ENCODE measurements at regions not wholly inside any gene's neighbourhood (a gene's known extent, or its start where the extent isn't known, plus 50 kb on each side); places are given as distances from the start of the nearest gene placed in this dataset.
"Not testable (repeated sequence)": the region's sequence is repeated elsewhere in the genome, so short reads cannot be mapped to it uniquely, and the experiment has no call there.

- DNase-seq, result no peak
Observed at GRCh38 chr5:116746668-116747067, 172.0 kb upstream of the SEMA6A start.

DNA sequence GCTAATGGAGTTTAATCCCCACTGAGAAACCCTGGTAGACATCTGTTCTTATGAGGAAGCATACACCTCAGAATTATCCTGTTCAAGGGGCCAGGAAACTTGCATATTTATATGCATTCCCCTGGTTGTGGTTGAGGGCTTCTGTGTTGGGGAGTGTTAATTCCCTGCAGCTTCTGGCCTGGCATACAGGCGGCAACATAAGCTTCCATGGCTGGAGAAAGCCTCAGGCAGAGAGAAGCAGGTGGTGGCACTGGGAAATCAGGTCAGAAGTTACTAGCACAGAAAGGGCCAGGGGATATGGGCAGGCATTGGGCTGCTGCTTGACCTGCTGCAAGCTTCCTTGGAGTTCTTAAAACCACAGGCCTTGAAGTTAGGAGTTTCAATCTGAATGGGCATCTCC lies 166.1 kb upstream of the SEMA6A start:
- no peak for DNase-seq

- DNase-seq, result no peak
Observed at GRCh38 chr5:116739571-116739970, 164.9 kb upstream of the SEMA6A start.

GRCh38 chr5:116738615-116739261 lies 164.1 kb upstream of the SEMA6A start:
- DNase-seq, result no peak

DNA sequence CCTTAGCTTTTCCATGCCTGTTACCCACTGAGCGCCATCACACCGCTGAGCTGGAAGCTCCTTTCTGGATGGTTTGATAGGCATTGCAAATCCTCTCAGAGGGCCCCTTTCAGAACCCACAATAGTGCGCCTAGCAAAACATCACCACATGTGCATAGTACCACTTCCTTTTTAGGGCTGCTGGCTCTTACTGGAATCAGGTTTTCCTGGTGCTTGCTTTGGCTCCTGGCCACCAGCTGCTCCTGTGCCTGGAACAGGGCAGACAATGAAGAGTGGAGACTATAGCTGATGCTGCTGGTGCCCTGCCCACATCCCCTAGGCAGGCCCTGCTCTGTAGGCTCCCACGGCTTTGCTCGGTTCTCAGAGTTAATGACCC lies 163.6 kb upstream of the SEMA6A start:
- DNase-seq, result no peak

DNA sequence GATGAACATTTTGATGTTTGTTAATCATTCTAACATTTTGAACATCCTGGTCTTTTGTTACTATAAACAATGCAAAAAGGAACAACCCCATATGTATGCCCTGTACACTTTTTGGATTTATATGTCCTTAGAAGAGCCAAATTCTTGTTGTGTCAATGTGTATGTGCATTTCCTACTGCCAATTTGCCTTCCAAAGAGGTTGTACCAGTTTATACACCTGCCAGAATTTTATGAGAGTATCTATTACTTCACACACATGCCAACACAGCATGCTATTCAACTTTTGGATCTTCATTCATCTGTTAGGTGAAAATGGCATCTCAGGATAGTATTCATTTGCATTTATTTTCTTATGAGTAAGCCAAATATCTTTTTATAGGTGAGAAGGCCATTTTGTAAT lies 162.0 kb upstream of the SEMA6A start:
- DNase-seq, result no peak

DNA sequence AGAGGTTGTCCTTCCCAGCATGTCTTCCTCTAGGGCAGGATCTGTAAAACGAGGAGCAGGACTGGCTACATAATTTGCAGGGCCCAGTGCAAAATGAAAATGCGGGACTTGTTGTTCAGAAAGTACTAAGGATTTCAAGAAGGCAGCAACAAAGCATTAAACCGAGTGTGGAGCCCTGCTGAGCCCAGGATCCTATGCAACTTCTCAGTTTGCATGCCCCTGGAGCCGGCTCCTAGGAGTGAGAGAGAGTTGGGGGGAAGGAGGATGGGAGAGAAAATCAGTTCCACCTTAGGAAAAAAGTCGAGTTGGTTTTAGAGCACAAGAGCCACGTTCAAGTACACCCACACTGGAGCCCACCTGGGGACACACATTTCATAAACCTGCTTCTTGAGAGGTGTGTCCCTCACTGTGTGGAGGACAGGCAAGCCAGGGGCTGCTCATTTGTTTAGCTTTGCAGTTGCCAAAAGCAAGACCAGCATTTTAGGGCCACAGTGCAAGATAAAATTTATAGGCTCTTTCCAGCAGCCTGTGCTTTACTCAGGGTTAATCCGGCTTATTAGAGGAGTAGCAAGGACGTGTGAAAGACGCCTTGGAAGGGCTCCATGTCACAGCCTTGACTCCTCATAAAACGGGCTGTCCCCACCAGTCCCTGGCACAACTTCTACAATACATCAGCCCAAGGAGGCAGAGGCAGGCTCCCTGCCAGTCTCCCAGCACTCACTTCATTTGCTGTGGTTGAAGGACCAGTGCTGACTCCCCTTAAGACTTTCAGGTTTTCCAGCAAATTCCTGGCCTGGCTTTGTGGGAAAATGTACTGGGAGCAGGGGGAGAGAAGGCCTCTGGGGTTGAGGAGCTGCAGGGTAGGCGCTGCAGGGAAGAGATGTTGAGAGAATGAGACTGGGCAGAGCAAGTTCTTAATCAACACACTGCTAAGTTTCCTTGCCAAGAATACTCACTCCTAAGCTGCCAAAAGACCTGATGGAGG lies 159.7 kb upstream of the SEMA6A start:
- no peak for DNase-seq

DNA sequence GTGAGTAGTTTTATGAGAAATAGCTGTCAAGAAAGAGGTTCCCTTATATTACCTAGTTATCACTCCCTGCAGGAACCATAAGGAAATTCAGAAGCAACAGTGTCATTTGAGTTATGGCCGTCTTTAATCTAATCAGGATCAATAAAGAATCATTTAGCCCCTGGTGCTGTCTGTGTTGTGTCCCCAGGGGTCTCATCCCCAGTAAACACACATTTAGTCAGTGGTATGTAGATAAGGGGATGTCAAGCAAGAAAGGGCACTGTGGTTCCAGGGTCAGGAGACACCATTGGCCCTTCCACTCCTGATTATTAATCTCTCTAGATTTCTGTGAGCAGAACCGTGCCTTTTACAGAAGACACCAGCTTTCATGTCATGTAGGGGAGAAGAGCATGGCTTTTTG lies 158.0 kb upstream of the SEMA6A start:
- no peak for DNase-seq

DNA sequence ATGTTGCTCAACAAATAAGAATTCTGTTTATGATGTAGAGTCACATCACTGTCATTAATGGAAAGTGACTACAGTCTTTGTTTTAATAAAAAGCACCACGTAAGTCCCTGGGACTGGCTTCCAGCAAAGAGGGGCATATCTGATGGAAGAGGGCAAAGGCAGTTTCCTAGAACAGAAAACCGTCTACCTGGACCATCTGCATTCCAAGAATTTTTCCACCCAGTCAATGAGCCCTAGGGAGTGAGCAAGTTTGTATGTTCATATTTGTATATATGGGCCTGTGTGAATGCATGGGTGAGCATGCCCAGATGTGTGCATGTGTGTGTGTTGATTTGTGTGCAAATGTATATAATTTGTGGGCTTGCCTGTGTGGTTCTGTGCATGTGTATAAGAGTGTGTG lies 156.8 kb upstream of the SEMA6A start:
- no peak for DNase-seq

DNA sequence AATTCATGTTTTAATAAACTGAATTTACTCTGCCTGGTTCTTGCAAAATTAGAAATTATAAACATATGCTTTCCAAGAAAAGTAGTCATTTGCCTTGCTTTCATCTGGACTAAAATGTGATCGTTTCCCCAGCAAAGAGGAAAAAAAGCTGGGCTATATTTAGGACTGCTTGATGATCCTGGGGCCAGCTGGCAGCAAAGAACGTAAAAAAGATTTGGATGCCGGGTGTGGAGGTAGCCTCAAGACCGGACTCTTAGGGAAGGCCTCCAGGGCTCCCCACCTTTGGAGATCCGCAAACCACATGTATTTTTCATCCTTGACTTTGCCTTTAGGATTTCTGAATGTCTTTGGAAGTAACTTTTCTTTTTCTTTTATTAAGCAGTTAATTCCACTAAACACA lies 156.1 kb upstream of the SEMA6A start:
- no peak for DNase-seq

GRCh38 chr5:116730185-116730584 lies 155.6 kb upstream of the SEMA6A start:
- DNase-seq, result no peak

- no peak for DNase-seq
Observed at GRCh38 chr5:116727248-116727647, 152.6 kb upstream of the SEMA6A start.

DNA sequence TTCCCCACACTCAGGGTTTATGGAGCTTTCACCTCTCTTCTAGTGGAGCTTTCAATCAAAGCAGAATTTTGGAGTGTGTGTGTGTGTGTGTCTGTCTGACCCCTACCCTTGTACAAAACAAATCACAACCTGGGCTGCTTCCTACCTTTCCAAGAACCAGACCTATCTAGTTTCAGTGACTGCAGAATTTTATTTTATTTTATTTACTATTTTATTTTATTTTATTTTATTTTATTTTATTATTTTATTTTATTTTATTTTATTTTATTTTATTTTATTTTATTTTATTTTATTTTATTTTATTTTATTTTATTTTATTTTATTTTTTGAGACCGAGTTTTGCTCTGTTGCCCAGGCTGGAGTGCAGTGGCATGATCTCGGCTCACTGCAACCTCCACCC lies 151.6 kb upstream of the SEMA6A start:
- DNase-seq, result not testable (repeated sequence)

DNA sequence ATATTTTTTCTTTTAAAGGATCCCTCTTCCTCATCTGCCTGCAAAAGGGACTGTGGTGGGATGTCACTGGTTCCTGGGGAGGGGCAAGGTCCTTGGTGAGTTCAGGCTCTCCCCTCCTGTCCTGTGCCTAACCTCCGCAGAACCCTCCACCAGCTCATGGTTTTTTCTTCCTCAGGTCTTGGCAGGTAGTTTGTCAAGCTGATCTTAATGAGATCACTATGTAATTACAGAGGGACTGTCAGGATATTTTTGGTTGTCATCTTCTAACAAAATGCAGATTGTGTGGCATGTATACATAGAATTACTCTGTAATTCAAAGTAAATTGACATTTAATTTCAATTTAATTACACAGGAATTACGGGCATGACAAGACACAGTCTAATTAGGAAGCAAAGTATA lies 150.3 kb upstream of the SEMA6A start:
- no peak for DNase-seq

DNA sequence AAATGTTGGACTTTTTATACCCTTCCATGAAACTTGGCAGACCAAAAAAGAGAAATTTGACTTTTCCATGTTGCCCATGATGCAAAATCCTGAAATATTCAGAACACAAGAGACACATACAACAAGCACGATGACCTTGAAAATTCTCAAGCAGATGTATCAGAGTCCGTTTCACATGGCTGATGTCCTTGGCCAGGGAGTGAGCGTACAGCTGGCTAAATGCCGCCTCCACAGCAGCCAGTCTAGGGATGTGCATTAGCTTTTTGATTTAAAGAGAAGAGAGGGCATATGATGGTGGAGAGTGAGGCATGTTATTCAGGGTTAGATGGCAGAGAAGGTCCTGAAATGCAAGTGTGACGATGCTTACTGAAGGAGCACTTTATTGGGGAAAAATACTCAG lies 148.0 kb upstream of the SEMA6A start:
- DNase-seq, result no peak

DNA sequence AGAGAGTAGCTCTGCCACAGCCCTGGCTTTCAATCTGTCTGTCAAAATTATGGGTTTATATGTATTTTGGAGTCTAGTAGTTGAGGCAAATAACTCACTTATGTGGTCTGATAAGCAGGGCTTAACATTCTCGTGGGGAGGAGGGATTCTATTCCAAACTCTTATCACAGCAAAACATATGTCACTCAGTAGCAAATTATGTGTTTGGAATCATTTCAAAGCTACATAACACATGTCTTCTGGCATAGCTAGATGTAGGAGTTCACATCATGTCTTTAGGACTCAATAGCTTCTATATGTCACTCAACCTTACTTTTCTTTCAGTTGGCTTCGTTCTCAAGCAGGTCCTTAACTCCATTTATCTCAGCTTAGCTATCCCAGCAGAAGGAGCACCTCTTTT lies 144.5 kb upstream of the SEMA6A start:
- no peak for DNase-seq

DNA sequence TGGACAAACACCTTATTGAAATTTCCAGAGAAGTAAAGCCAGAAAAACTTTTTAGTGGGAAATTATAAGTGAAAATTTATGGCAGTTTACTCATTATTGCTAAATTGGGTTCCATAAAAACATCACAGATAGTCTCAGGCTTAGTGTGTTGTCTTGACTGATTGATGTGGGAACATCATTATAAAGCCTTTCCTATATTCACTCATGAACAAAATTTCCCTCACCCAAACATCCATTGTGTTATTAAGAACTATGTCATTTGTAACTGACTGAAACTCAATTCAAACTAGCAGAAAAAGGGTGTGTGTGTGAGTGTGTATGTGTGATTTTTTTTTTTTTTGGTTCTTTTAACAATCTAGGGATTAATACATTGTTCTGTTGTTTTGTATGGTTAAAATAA lies 143.7 kb upstream of the SEMA6A start:
- DNase-seq, result no peak

GRCh38 chr5:116709082-116709481 lies 134.5 kb upstream of the SEMA6A start:
- DNase-seq, result no peak

- not testable (repeated sequence) for DNase-seq
Observed at GRCh38 chr5:116705121-116705519, 130.5 kb upstream of the SEMA6A start.

DNA sequence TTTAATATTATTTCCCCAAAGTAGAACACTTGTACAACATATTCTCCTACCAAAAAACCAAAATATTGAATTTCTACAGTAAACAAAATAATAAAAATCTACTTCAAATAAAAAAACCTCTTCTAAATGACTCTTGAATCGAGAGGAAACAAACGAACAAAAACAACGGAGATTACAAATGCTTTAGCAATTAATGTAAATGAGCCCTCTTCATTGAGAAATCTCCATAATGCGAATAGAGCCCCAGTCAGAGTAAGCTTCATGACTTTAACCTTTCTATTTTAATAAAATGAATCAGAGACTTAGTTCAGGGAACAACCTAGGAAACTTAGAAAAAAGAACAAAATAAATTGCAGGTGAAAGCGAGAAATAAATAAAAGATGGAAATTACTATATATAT lies 129.3 kb upstream of the SEMA6A start:
- no peak for DNase-seq

GRCh38 chr5:116703328-116703727 lies 128.7 kb upstream of the SEMA6A start:
- no peak for DNase-seq

DNA sequence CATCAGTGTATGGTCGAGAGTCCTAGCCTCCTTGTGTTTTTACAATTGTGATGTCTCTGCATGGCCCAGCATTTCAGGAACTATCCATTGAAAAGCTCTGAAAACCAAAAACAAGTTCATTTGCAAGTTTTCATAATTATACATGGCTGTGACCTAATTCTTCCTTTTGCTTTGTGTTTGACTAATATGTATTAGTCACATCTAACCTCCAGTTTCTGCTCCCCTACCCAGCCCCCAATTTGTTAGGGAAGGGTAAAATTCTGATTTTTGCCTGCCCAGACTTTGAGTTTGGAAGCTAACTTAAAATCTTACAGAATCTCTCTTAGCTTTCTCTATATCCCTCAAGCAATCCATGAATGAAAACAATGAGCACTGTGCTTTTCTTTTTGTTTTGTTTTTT lies 128.2 kb upstream of the SEMA6A start:
- no peak for DNase-seq

DNA sequence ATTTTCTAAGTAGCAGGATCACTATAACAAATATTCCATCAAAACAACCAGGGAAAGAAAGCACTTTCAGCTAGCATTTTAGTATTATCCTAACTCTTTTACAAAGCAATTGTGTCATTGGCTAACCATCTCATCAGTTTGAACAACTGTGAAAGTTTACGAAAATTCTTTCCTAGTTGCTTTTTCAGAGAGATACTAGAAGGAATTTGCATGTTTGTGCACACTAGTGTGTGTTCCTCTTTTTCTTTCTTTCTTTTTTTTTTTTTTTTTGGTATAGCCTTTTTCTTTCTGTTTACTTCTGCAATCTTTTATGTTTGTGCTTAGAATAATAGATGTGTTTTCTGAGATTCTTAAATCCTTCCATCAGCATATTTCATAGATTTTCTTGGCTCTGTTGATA lies 124.7 kb upstream of the SEMA6A start:
- no peak for DNase-seq

- DNase-seq, result no peak
Observed at GRCh38 chr5:116696366-116696765, 121.7 kb upstream of the SEMA6A start.

DNA sequence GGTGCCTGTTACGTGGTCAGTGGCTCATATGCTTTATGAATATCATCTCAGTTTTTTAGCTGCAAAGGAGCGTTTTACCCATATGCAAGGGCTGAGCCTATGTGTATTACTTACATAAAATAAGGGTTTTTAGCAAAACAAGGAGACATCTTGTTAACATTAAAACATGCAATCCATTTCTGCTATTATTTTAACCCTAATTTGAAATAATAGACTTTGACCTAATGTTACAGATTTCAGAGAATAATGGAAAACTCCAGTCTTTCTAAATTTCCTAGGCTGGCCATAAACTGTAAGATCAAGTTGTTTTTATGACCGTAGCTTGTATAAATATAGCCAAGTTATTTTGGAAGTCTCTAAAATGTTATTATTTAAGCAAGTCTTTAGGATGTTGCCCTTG lies 121.1 kb upstream of the SEMA6A start:
- no peak for DNase-seq

All from NCI-H2171 (cell line).